Fibroblast of pulmonary artery (primary cell): ENCODE measurements at regions not wholly inside any gene's neighbourhood (a gene's known extent, or its start where the extent isn't known, plus 50 kb on each side); places are given as distances from the start of the nearest gene placed in this dataset.

ENCODE experiments used
- DNase-seq: peaks from one replicate; pipeline ENCODE4 v3.0.0-alpha.2; 2010; ENCODE audit warnings: low read depth
- H3K4me3 ChIP-seq: replicated peaks from 2 replicates; pipeline ENCODE4 v1.5.1; 2011; ENCODE audit warnings: low read depth, mild to moderate bottlenecking, control low read depth, low read length, moderate library complexity
- CTCF ChIP-seq: IDR thresholded peaks from 2 replicates; pipeline ENCODE4 v1.5.1; 2011; ENCODE audit warnings: mild to moderate bottlenecking, control low read depth, low read length, inconsistent platforms; ENCODE audit errors: missing control alignments

GRCh38 chr5:111892949-111893348, 136.0 kb upstream of the NREP start:
- DNase-seq = peak; percentile 33
- H3K4me3 ChIP-seq = no peak overlapping the region
- no peak for TF ChIP-seq CTCF

- H3K4me3 ChIP-seq = no peak overlapping the region
- DNase-seq = peak; percentile 48
- TF ChIP-seq CTCF = no peak
These were observed 130.7 kb upstream of the NREP start for GRCh38 chr5:111887706-111888105.

- no peak for TF ChIP-seq CTCF
- H3K4me3 ChIP-seq = no peak overlapping the region
- DNase-seq = peak; percentile 51
These were observed 112.7 kb upstream of the NREP start for GRCh38 chr5:111869681-111870080.

GRCh38 chr5:111865356-111865755, 108.4 kb upstream of the NREP start:
- no peak for TF ChIP-seq CTCF

GRCh38 chr5:111863801-111864200, 106.8 kb upstream of the NREP start:
- H3K4me3 ChIP-seq = no peak overlapping the region
- no peak for DNase-seq
- no peak for TF ChIP-seq CTCF

More at GRCh38 chr5:111865356-111865755, 108.4 kb upstream of the NREP start:
- H3K4me3 ChIP-seq = no peak overlapping the region
- DNase-seq = peak; percentile 36

GRCh38 chr5:111859533-111860270, 102.7 kb upstream of the NREP start:
- no peak for TF ChIP-seq CTCF
- DNase-seq = peak; percentile 98
- H3K4me3 ChIP-seq = no peak overlapping the region

- no peak for TF ChIP-seq CTCF
These were observed 102.0 kb upstream of the NREP start for GRCh38 chr5:111859031-111859430.

More at GRCh38 chr5:111859031-111859430, 102.0 kb upstream of the NREP start:
- DNase-seq = peak; percentile 76
- H3K4me3 ChIP-seq = no peak overlapping the region
